ENCODE measurements at regions not wholly inside any gene's neighbourhood (a gene's known extent, or its start where the extent isn't known, plus 50 kb on each side); places are given as distances from the start of the nearest gene placed in this dataset.

DNA sequence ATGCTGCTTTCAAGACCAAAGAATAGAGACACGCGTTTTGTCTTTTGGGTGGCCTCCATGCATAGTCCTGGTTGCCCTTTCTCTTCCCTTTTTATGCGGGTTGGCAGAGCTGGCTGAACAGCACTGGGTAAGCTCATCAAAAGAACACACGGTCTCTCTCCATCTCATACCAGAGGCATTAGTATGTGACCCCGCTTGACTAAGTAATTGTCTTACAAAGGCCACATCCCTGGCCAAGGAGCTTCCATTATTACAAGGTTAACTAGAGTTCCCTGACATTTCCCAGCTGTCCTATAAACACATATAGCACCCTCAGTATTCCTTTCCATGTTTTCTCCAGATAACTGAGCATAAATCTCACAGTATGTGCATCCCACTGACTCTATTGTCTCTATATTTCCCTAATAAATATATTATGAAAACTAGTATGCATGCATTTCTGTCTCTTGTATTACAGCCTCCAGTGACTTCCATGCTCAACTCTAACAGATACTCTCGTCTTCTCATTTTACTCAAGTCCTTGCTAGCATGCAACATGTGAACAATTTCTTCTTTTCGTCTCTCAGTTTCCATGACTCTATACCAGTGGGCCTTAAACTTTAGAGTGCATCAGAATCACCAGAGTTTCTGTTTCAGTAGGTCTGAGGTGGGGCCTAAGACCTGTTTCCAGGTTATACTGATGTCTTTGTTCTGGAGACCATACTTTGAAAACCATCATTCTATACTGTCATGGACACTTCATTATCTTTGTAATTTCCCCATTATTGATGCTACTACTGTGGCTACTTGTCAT is 247.7 kb upstream of the ARSJ start:
- no peaks in the 10 kb centered on the region for H3K4me1 ChIP-seq
- H3K27me3 ChIP-seq, result no peaks in the 10 kb centered on the region
- no peak overlapping the region for H3K4me3 ChIP-seq
- no peak overlapping the region for H3K27ac ChIP-seq
- H3K36me3 ChIP-seq, result no peaks in the 10 kb centered on the region
- no peak for TF ChIP-seq EP300 (IDR thresholded peaks at IDR 0.05)
- H3K9me3 ChIP-seq, result no peaks in the 10 kb centered on the region
- no peak for DNase-seq (ENCODE audit: low spot score in 2 of 2)
- 86 to 92% methylated on average over 7 of the region's 7 CpGs for WGBS, 2 donors

DNA sequence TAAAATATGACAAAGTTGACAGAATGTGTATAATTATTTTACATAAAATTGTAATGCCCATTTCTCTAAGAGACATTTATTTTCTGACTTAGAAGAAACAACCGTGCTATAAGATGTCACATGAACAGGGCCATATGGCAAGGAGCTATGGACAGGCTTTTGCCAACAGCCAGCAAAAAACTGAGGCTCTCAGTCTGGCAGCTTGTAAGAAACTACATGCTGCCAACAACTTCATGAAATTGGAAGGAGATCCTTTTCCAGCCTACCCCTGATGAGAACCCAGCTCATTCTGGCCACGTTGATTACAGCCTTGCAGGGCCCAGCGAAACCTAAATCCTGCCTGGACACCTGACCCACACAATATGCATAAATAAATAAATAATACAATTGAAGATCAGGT is 250.3 kb upstream of the ARSJ start:
- Histone ChIP-seq H3K4me3 (no peak overlapping the region), H3K36me3 (no peaks in the 10 kb centered on the region), H3K9me3 (no peaks in the 10 kb centered on the region), H3K27ac (no peak overlapping the region), H3K27me3 (no peaks in the 10 kb centered on the region), H3K4me1 (no peaks in the 10 kb centered on the region)
- TF ChIP-seq EP300 (IDR thresholded peaks at IDR 0.05) (no peak), POLR2A (IDR thresholded peaks at IDR 0.05) (no peak)
- TF ChIP-seq, protein P1, sequence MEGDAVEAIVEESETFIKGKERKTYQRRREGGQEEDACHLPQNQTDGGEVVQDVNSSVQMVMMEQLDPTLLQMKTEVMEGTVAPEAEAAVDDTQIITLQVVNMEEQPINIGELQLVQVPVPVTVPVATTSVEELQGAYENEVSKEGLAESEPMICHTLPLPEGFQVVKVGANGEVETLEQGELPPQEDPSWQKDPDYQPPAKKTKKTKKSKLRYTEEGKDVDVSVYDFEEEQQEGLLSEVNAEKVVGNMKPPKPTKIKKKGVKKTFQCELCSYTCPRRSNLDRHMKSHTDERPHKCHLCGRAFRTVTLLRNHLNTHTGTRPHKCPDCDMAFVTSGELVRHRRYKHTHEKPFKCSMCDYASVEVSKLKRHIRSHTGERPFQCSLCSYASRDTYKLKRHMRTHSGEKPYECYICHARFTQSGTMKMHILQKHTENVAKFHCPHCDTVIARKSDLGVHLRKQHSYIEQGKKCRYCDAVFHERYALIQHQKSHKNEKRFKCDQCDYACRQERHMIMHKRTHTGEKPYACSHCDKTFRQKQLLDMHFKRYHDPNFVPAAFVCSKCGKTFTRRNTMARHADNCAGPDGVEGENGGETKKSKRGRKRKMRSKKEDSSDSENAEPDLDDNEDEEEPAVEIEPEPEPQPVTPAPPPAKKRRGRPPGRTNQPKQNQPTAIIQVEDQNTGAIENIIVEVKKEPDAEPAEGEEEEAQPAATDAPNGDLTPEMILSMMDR (IDR thresholded peaks at IDR 0.05), result no peak
- no peak for DNase-seq (ENCODE audit: low spot score in 2 of 2)
- 84 to 90% methylated on average over 3 of the region's 3 CpGs for WGBS, 2 donors

DNA sequence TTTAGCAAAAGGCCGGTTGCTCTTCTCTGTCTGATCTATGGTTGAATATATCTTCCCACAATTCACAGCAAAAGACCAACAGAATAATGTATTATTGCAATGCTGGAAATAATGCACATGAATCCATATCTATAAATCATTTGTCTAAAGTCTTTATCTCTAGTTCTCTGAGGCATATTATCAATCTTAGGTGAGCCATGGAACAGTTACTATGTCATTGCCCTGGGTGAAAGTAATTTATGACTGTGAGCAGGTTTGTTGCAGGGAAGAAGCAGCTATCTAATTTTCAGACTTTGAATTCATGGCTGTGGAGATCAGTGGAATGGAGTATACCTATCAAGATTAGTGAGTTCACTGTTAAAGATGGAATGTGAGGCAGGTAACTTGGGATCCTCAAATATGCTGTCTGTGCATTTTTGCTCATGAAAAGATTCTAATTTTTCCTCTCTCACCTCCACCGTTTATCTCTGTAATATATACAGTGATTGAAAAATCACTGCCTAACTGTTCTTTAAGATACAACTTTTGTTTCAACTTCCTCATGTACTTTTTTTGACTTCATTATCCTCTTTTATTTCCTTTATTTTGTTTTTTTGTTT is 256.8 kb upstream of the ARSJ start:
- WGBS, 2 donors, result 87 to 96% methylated on average over 2 of the region's 2 CpGs

DNA sequence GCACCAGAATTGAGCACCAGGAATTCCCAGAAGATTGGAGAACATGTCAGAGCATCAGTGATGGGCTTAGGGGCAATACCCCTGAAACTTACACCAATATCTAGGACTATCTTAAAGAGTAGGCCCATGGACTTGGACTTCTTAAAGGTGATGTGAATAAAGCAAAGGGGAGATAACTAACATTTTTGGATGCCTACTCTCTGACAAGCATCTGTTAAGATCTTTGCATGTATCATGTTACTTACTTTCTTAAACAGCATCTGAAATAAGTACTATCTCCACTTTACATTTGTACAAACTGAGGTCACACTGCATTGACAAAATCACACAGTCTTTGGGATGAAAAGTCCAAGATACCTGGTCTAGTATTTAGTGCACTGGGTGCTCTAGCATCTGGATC is 258.6 kb upstream of the ARSJ start:
- no peak overlapping the region for H3K27ac ChIP-seq
- peaks cover 0 to 3% (median 0%) of the 10 kb centered on the region in 4 donors for H3K9me3 ChIP-seq
- TF ChIP-seq, protein P1 (IDR thresholded peaks at IDR 0.05), result no peak
- TF ChIP-seq EP300 (IDR thresholded peaks at IDR 0.05), result no peak
- TF ChIP-seq POLR2A (IDR thresholded peaks at IDR 0.05), result no peak
- H3K4me1 ChIP-seq, result no peaks in the 10 kb centered on the region
- no peak for DNase-seq (ENCODE audit: low spot score in 2 of 2)
- no peaks in the 10 kb centered on the region for H3K27me3 ChIP-seq
- H3K36me3 ChIP-seq, result no peaks in the 10 kb centered on the region
- no peak overlapping the region for H3K4me3 ChIP-seq

More for the DNA sequence above, 256.8 kb upstream of the ARSJ start:
- Histone ChIP-seq H3K9me3 (peaks cover 0 to 3% (median 0%) of the 10 kb centered on the region in 4 donors), H3K27ac (no peak overlapping the region), H3K36me3 (no peaks in the 10 kb centered on the region), H3K27me3 (no peaks in the 10 kb centered on the region), H3K4me1 (no peaks in the 10 kb centered on the region), H3K4me3 (no peak overlapping the region)
- no peak for TF ChIP-seq POLR2A (IDR thresholded peaks at IDR 0.05)
- TF ChIP-seq EP300 (IDR thresholded peaks at IDR 0.05), result no peak
- TF ChIP-seq, protein P1 (IDR thresholded peaks at IDR 0.05), result no peak
- no peak for DNase-seq (ENCODE audit: low spot score in 2 of 2)

DNA sequence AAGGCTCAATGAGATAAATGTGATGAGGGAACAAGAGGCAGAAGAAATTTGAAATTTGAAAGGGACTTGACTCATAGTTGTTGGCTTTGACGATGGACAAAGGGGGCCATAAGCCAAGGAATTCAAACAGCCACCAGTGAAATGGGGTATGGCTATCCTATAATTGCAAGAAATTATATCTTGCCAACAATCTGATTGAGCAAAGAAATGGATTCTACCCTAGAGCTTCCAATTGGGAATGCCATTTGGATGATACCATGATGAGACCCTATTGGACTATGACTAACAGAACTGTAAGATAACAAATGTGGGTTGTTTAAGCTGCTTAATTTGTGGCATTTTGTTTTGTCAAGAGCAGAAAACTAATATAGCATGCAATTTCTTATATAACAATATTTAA is 270.1 kb upstream of the ARSJ start:
- H3K36me3 ChIP-seq, result no peaks in the 10 kb centered on the region
- TF ChIP-seq EP300 (IDR thresholded peaks at IDR 0.05) (no peak), POLR2A (IDR thresholded peaks at IDR 0.05) (no peak)
- TF ChIP-seq, protein P1 (IDR thresholded peaks at IDR 0.05), result no peak
- H3K4me1 ChIP-seq, result no peaks in the 10 kb centered on the region
- no peak overlapping the region for H3K4me3 ChIP-seq
- 93 to 95% methylated on average over 1 of the region's 1 CpG for WGBS, 2 donors
- DNase-seq (ENCODE audit: low spot score in 2 of 2), result no peak
- H3K9me3 ChIP-seq, result peaks cover 0 to 21% (median 0%) of the 10 kb centered on the region in 4 donors
- no peaks in the 10 kb centered on the region for H3K27me3 ChIP-seq
- no peak overlapping the region for H3K27ac ChIP-seq
